HG03439 (cell line): ENCODE measurements at regions not wholly inside any gene's neighbourhood (a gene's known extent, or its start where the extent isn't known, plus 50 kb on each side); places are given as distances from the start of the nearest gene placed in this dataset.
"Not testable (repeated sequence)": the region's sequence is repeated elsewhere in the genome, so short reads cannot be mapped to it uniquely, and the experiment has no call there.

ENCODE experiments used
- ATAC-seq: cut with Tn5 transposase; IDR thresholded peaks from one replicate; pipeline ENCODE4 v1.9.1; 2021; ENCODE audit warnings: mild to moderate bottlenecking, moderate library complexity; ENCODE audit not compliant: unreplicated experiment

GRCh38 chr9:107586493-107586892 lies 96.9 kb upstream of the KLF4 start:
- no peak for ATAC-seq

GRCh38 chr9:107585465-107585864 lies 95.9 kb upstream of the KLF4 start:
- no peak for ATAC-seq

GRCh38 chr9:107584944-107585343 lies 95.4 kb upstream of the KLF4 start:
- ATAC-seq = no peak

GRCh38 chr9:107584186-107584585 lies 94.6 kb upstream of the KLF4 start:
- no peak for ATAC-seq

GRCh38 chr9:107577140-107577776 lies 87.7 kb upstream of the KLF4 start:
- ATAC-seq = no peak

- no peak for ATAC-seq
Observed at GRCh38 chr9:107571148-107571547, 81.6 kb upstream of the KLF4 start.

GRCh38 chr9:107569174-107569573 lies 79.6 kb upstream of the KLF4 start:
- no peak for ATAC-seq

GRCh38 chr9:107568406-107568805 lies 78.8 kb upstream of the KLF4 start:
- not testable (repeated sequence) for ATAC-seq

- no peak for ATAC-seq
Observed at GRCh38 chr9:107567462-107567861, 77.9 kb upstream of the KLF4 start.

- ATAC-seq = no peak
Observed at GRCh38 chr9:107566611-107567061, 77.1 kb upstream of the KLF4 start.

- ATAC-seq = no peak
Observed at GRCh38 chr9:107562798-107563197, 73.2 kb upstream of the KLF4 start.

- ATAC-seq = no peak
Observed at GRCh38 chr9:107559494-107560086, 70.0 kb upstream of the KLF4 start.

GRCh38 chr9:107557236-107557990 lies 67.8 kb upstream of the KLF4 start:
- no peak for ATAC-seq

- ATAC-seq = no peak
Observed at GRCh38 chr9:107554636-107555035, 65.1 kb upstream of the KLF4 start.

GRCh38 chr9:107548298-107549142 lies 59.0 kb upstream of the KLF4 start:
- ATAC-seq = no peak

GRCh38 chr9:107547772-107548297 lies 58.3 kb upstream of the KLF4 start:
- ATAC-seq = no peak

- ATAC-seq = no peak
Observed at GRCh38 chr9:107547303-107547702, 57.7 kb upstream of the KLF4 start.

GRCh38 chr9:107546859-107547258 lies 57.3 kb upstream of the KLF4 start:
- ATAC-seq = no peak

- ATAC-seq = no peak
Observed at GRCh38 chr9:107545036-107545435, 55.5 kb upstream of the KLF4 start.

- no peak for ATAC-seq
Observed at GRCh38 chr9:107542411-107543157, 53.0 kb upstream of the KLF4 start.
